PC-3 (cell line): ENCODE measurements at regions not wholly inside any gene's neighbourhood (a gene's known extent, or its start where the extent isn't known, plus 50 kb on each side); places are given as distances from the start of the nearest gene placed in this dataset.

ENCODE experiments used
- ATAC-seq: fragments of 200-7000 bp; cut with Tn5 transposase; 2 replicates; pipeline ENCODE4 v1.9.1; 2020; ENCODE audit warnings: mild to moderate bottlenecking, moderate library complexity
- BruUV-seq: library from RNA; stranded (reverse); fragments of 400-500 nt; replicated peaks from 2 replicates; lab custom pipeline; 2021; lab: Mats Ljungman, UMichigan
- CTCF ChIA-PET: fragments of 300-600 bp; sonication (Branson Sonifier 250); formaldehyde crosslinking; loops from one replicate; lab custom pipeline; 2022; ENCODE audit warnings: antibody characterized with exemption; lab: Charles Lee
- POLR2A ChIA-PET: fragments of 300-600 bp; sonication (Branson Sonifier 250); formaldehyde crosslinking; loops from one replicate; lab custom pipeline; 2022; ENCODE audit warnings: antibody characterized with exemption; ENCODE audit not compliant: unreplicated experiment; lab: Charles Lee
- DNase-seq: peaks from one replicate; pipeline ENCODE4 v3.0.0-alpha.2; 2015
- H2AFZ ChIP-seq: fragments of 300-600 bp; sonication (generic); 2 replicates; pipeline ENCODE4 v1.6.0; 2016; ENCODE audit warnings: antibody characterized with exemption, low read length
- H3F3A ChIP-seq: fragments of 300-600 bp; sonication (generic); one replicate; pipeline ENCODE4 v1.6.0; 2017; ENCODE audit warnings: antibody characterized with exemption, low read length, control low read depth, mild to moderate bottlenecking; ENCODE audit not compliant: unreplicated experiment
- H3K27ac ChIP-seq: fragments of 300-600 bp; sonication (generic); 2 replicates; pipeline ENCODE4 v1.5.1; 2016; ENCODE audit warnings: mild to moderate bottlenecking, low read length
- H3K27me3 ChIP-seq: fragments of 300-600 bp; sonication (generic); 2 replicates; pipeline ENCODE4 v1.6.1; 2016; ENCODE audit warnings: low read length, mixed read lengths
- H3K36me3 ChIP-seq: fragments of 300-600 bp; sonication (generic); 2 replicates; pipeline ENCODE4 v1.6.1; 2016; ENCODE audit warnings: low read depth, mixed run types, low read length, mixed read lengths
- H3K4me1 ChIP-seq: fragments of 300-600 bp; sonication (generic); 2 replicates; pipeline ENCODE4 v1.5.1; 2016; ENCODE audit warnings: low read length; ENCODE audit not compliant: insufficient read depth
- H3K4me2 ChIP-seq: fragments of 300-600 bp; sonication (generic); 2 replicates; pipeline ENCODE4 v1.6.0; 2016; ENCODE audit warnings: low read length
- H3K4me3 ChIP-seq: fragments of 300-600 bp; sonication (generic); 2 replicates; pipeline ENCODE4 v1.5.1; 2016; ENCODE audit warnings: mild to moderate bottlenecking, low read length, mixed read lengths
- H3K79me2 ChIP-seq: fragments of 300-600 bp; sonication (generic); 2 replicates; pipeline ENCODE4 v1.6.1; 2017; ENCODE audit warnings: low read length, mixed read lengths
- H3K9ac ChIP-seq: fragments of 300-600 bp; sonication (generic); 2 replicates; pipeline ENCODE4 v1.6.0; 2016; ENCODE audit warnings: mild to moderate bottlenecking, low read length
- H3K9me2 ChIP-seq: fragments of 300-600 bp; sonication (generic); replicated peaks from 2 replicates; pipeline ENCODE4 v1.6.1; 2016; ENCODE audit warnings: mixed run types, low read length, mixed read lengths
- H3K9me3 ChIP-seq: fragments of 300-600 bp; sonication (generic); 2 replicates; pipeline ENCODE4 v1.6.1; 2016; ENCODE audit warnings: low read length, mixed read lengths
- H4K20me1 ChIP-seq: fragments of 300-600 bp; sonication (generic); 2 replicates; pipeline ENCODE4 v1.6.1; 2016; ENCODE audit warnings: low read length, mixed read lengths
- EZH2 ChIP-seq: fragments of 300-600 bp; sonication (generic); IDR thresholded peaks from one replicate; pipeline ENCODE4 v1.6.1; 2017; ENCODE audit warnings: antibody characterized with exemption, mild to moderate bottlenecking, low read length; ENCODE audit not compliant: unreplicated experiment
- EZH2phosphoT487 ChIP-seq: fragments of 300-600 bp; sonication (generic); IDR thresholded peaks from 2 replicates; pipeline ENCODE4 v1.6.1; 2018; ENCODE audit warnings: mild to moderate bottlenecking, antibody characterized with exemption, low read length, borderline replicate concordance
- intact Hi-C: fragments of 100-400 bp; cut with micrococcal nuclease; formaldehyde crosslinking; loops from 2 replicates; pipeline ENCODE4 v1.9.0; 2023
- TF ChIP-seq, protein P1 (sequence below): fragments of 300-600 bp; sonication (generic); conservative IDR thresholded peaks from 2 replicates; pipeline ENCODE4 v1.5.1; 2017; ENCODE audit warnings: antibody characterized with exemption, low read depth, mild to moderate bottlenecking, low read length

DNA sequence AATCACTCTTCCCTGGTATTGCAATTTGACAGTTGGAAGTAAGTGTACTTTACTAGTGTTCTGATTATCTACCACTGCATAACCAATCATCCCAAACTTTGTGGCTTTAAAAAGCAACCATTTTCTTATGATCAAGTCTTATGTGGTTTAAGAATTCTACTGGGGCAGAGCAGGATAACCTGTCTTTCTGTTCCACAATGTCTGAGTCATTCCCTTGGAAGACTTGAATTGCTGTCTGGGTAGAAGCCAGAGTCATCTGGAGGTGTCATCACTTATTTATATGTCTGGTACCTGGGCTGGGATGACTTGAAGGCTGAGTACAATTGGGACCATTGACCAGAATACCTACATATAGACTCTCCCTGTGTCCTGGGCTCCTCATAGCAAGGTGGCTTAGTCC lies 644.3 kb downstream of the HDGFL1 start:
- no TSS peak for BruUV-seq
- no peak for ATAC-seq

DNA sequence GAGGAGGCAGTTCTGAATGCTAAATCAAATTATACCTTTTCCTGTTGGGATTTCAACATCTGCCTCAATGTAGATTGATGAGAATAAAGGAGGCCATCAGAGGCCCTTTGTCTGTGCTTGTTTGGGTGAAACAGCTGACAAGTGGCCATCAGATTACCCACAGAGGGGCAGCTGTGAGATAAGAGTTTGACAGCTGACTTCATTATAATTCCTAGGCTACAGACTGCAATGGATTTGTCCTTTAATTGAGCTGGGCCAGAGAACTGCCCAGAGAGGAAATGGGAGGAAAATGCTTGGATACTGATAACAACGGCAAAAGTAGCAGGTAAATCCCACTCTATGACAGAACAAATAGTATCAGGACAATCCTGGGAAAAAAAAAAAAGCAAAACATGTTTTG lies 649.4 kb downstream of the HDGFL1 start:
- no peaks in the 10 kb centered on the region for H3K9me2 ChIP-seq
- no peak overlapping the region for H3K4me2 ChIP-seq
- DNase-seq (no peak), ATAC-seq (no peak)
- no peaks in the 10 kb centered on the region for H3K79me2 ChIP-seq
- H3K36me3 ChIP-seq = no peaks in the 10 kb centered on the region
- CTCF ChIA-PET = interaction anchor here (0.5 kb wide), 1 partner anchor 194 kb away, joined by 7 read pairs; no protein-coding TSS in a partner anchor
- H3K9ac ChIP-seq = no peak overlapping the region
- no TSS peak for BruUV-seq
- TF ChIP-seq EZH2phosphoT487 = no peak
- H2AFZ ChIP-seq = no peak overlapping the region
- H3K9me3 ChIP-seq = no peaks in the 10 kb centered on the region
- H3K4me3 ChIP-seq = no peak overlapping the region
- no peaks in the 10 kb centered on the region for H3F3A ChIP-seq
- H3K4me1 ChIP-seq = no peaks in the 10 kb centered on the region
- POLR2A ChIA-PET = no interaction called here
- no peaks in the 10 kb centered on the region for H3K27me3 ChIP-seq
- no peaks in the 10 kb centered on the region for H4K20me1 ChIP-seq
- intact Hi-C loops = no loop called here
- H3K27ac ChIP-seq = no peak overlapping the region

More for the DNA sequence above, 644.3 kb downstream of the HDGFL1 start:
- H3K9me2 ChIP-seq = no peaks in the 10 kb centered on the region
- no peaks in the 10 kb centered on the region for H4K20me1 ChIP-seq
- H2AFZ ChIP-seq = no peak overlapping the region
- POLR2A ChIA-PET = no interaction called here
- no peaks in the 10 kb centered on the region for H3K79me2 ChIP-seq
- no peaks in the 10 kb centered on the region for H3K27me3 ChIP-seq
- peak; percentile 65 for DNase-seq
- no peaks in the 10 kb centered on the region for H3K36me3 ChIP-seq
- intact Hi-C loops = no loop called here
- no peak overlapping the region for H3K4me2 ChIP-seq
- H3K4me1 ChIP-seq = peaks cover 6% of the 10 kb centered on the region; the same call in 1 of the 2 replicates
- H3K4me3 ChIP-seq = no peak overlapping the region
- TF ChIP-seq EZH2 = no peak
- TF ChIP-seq EZH2phosphoT487 = no peak
- TF ChIP-seq, protein P1, sequence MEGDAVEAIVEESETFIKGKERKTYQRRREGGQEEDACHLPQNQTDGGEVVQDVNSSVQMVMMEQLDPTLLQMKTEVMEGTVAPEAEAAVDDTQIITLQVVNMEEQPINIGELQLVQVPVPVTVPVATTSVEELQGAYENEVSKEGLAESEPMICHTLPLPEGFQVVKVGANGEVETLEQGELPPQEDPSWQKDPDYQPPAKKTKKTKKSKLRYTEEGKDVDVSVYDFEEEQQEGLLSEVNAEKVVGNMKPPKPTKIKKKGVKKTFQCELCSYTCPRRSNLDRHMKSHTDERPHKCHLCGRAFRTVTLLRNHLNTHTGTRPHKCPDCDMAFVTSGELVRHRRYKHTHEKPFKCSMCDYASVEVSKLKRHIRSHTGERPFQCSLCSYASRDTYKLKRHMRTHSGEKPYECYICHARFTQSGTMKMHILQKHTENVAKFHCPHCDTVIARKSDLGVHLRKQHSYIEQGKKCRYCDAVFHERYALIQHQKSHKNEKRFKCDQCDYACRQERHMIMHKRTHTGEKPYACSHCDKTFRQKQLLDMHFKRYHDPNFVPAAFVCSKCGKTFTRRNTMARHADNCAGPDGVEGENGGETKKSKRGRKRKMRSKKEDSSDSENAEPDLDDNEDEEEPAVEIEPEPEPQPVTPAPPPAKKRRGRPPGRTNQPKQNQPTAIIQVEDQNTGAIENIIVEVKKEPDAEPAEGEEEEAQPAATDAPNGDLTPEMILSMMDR = no peak
- CTCF ChIA-PET = no interaction called here
- H3F3A ChIP-seq = no peaks in the 10 kb centered on the region
- H3K9me3 ChIP-seq = no peaks in the 10 kb centered on the region
- H3K9ac ChIP-seq = no peak overlapping the region
- no peak overlapping the region for H3K27ac ChIP-seq

DNA sequence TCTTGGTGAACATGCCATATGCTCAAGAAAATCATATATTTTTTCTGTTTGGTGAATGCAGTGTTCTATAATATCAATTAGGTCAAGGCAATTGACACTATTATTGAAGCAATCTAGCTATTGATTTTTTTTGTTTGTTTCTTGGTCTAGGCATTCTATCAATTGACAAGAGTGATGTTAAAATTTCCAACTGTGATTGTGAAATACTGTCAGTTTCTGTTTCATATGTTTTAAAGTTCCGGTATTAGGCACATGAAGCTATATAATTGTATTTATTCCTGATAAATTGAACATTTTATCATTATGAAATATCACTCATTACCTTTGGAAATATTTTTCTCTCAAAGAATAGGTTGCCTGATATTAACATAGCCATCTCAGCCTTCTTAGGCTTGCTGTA lies 653.4 kb downstream of the HDGFL1 start:
- no peak overlapping the region for H3K4me2 ChIP-seq
- no peaks in the 10 kb centered on the region for H3K9me3 ChIP-seq
- TF ChIP-seq EZH2phosphoT487 (no peak), EZH2 (no peak)
- TF ChIP-seq, protein P1 = no peak
- no peak for ATAC-seq
- no TSS peak for BruUV-seq
- ChIA-PET CTCF (no interaction called here), POLR2A (no interaction called here)
- no peaks in the 10 kb centered on the region for H3F3A ChIP-seq
- no peaks in the 10 kb centered on the region for H3K36me3 ChIP-seq
- no peaks in the 10 kb centered on the region for H3K27me3 ChIP-seq
- no peak overlapping the region for H3K9ac ChIP-seq
- H2AFZ ChIP-seq = no peak overlapping the region
- no peak overlapping the region for H3K27ac ChIP-seq
- no peaks in the 10 kb centered on the region for H3K79me2 ChIP-seq
- H3K4me1 ChIP-seq = no peaks in the 10 kb centered on the region
- no peaks in the 10 kb centered on the region for H4K20me1 ChIP-seq
- no peaks in the 10 kb centered on the region for H3K9me2 ChIP-seq
- DNase-seq = no peak
- H3K4me3 ChIP-seq = no peak overlapping the region
- intact Hi-C loops = no loop called here
